GM23338 (cell line): ENCODE measurements at regions not wholly inside any gene's neighbourhood (a gene's known extent, or its start where the extent isn't known, plus 50 kb on each side); places are given as distances from the start of the nearest gene placed in this dataset.

Experiments
- ATAC-seq: fragments of 200-7000 bp; cut with Tn5 transposase; 3 replicates; pipeline ENCODE4 v1.9.1; 2020
- DNase-seq: peaks from one replicate; pipeline ENCODE4 v3.0.0-alpha.2; 2015; ENCODE audit warnings: low spot score
- H2AFZ ChIP-seq: fragments of 200-600 bp; sonication (generic); 2 replicates; pipeline ENCODE4 v1.8.0; 2016; ENCODE audit warnings: antibody characterized with exemption, mild to moderate bottlenecking, moderate library complexity
- H3F3A ChIP-seq: fragments of 200-600 bp; sonication (generic); replicated peaks from 2 replicates; pipeline ENCODE4 v1.8.0; 2017; ENCODE audit warnings: antibody characterized with exemption, mixed run types, low read depth
- H3K27ac ChIP-seq: fragments of 200-600 bp; sonication (generic); 2 replicates; pipeline ENCODE4 v1.6.1; 2016; ENCODE audit warnings: low read depth
- H3K27me3 ChIP-seq: fragments of 200-600 bp; sonication (generic); 2 replicates; pipeline ENCODE4 v1.8.0; 2016; ENCODE audit warnings: mild to moderate bottlenecking, mixed run types, moderate library complexity; ENCODE audit not compliant: insufficient read depth
- H3K36me3 ChIP-seq: fragments of 200-600 bp; sonication (generic); 2 replicates; pipeline ENCODE4 v1.8.0; 2016; ENCODE audit warnings: mild to moderate bottlenecking; ENCODE audit not compliant: insufficient read depth
- H3K4me1 ChIP-seq: fragments of 200-600 bp; sonication (generic); 2 replicates; pipeline ENCODE4 v1.8.0; 2016; ENCODE audit warnings: mild to moderate bottlenecking, moderate library complexity; ENCODE audit not compliant: insufficient read depth
- H3K4me2 ChIP-seq: fragments of 200-600 bp; sonication (generic); 2 replicates; pipeline ENCODE4 v1.7.1; 2017; ENCODE audit warnings: mixed run types
- H3K4me3 ChIP-seq: fragments of 200-600 bp; sonication (generic); 2 replicates; pipeline ENCODE4 v1.6.1; 2016; ENCODE audit warnings: mixed run types
- H3K79me2 ChIP-seq: fragments of 200-600 bp; sonication (generic); replicated peaks from 2 replicates; pipeline ENCODE4 v1.8.0; 2017; ENCODE audit warnings: mild to moderate bottlenecking; ENCODE audit not compliant: insufficient read depth
- H3K9me2 ChIP-seq: fragments of 200-600 bp; sonication (generic); 2 replicates; pipeline ENCODE4 v1.8.0; 2017; ENCODE audit not compliant: insufficient read depth
- H4K20me1 ChIP-seq: fragments of 200-600 bp; sonication (generic); replicated peaks from 2 replicates; pipeline ENCODE4 v1.8.0; 2017; ENCODE audit warnings: mild to moderate bottlenecking; ENCODE audit not compliant: insufficient read depth
- H3K27ac Mint-ChIP-seq: 2 replicates; pipeline ENCODE4 v1.8.0; 2020; ENCODE audit warnings: inconsistent platforms, mild to moderate bottlenecking, moderate library complexity, mixed read lengths
- H3K27me3 Mint-ChIP-seq: 3 replicates; pipeline ENCODE4 v1.8.0; 2022; ENCODE audit warnings: low read depth, mild to moderate bottlenecking, moderate library complexity, mixed read lengths, inconsistent platforms; ENCODE audit not compliant: insufficient read depth, poor library complexity
- H3K36me3 Mint-ChIP-seq: 3 replicates; pipeline ENCODE4 v1.8.0; 2021; ENCODE audit warnings: low read depth, mild to moderate bottlenecking, inconsistent platforms, moderate library complexity, mixed read lengths
- H3K4me1 Mint-ChIP-seq: 3 replicates; pipeline ENCODE4 v1.8.0; 2020; ENCODE audit warnings: mild to moderate bottlenecking, inconsistent platforms, mixed read lengths
- H3K4me3 Mint-ChIP-seq: 3 replicates; pipeline ENCODE4 v1.8.0; 2021; ENCODE audit warnings: moderate library complexity, mild to moderate bottlenecking, inconsistent platforms, mixed read lengths
- H3K9me3 Mint-ChIP-seq: 3 replicates; pipeline ENCODE4 v1.8.0; 2020; ENCODE audit warnings: moderate library complexity, mild to moderate bottlenecking, inconsistent platforms, mixed read lengths
- CTCF ChIP-seq, 2 experiments: fragments of 200-600 bp in 1 of 2; sonication (generic) in 1 of 2; conservative IDR thresholded peaks; 2 replicates each; pipeline versions ENCODE4 v1.5.1 to v1.6.1; 2016 to 2017; ENCODE audit warnings: antibody characterized with exemption in 2 of 2, low read depth in 2 of 2, mild to moderate bottlenecking in 2 of 2, moderate library complexity in 1 of 2
- EZH2phosphoT487 ChIP-seq: fragments of 200-600 bp; sonication (generic); IDR thresholded peaks from one replicate; pipeline ENCODE4 v1.8.1; 2018; ENCODE audit warnings: antibody characterized with exemption; ENCODE audit not compliant: unreplicated experiment
- NANOG ChIP-seq: IDR thresholded peaks from 2 replicates; pipeline ENCODE4 v1.6.1; 2016; ENCODE audit warnings: antibody characterized with exemption, borderline replicate concordance
- STAT1 ChIP-seq: IDR thresholded peaks from one replicate; pipeline ENCODE4 v1.6.1; 2016; ENCODE audit warnings: antibody characterized with exemption; ENCODE audit not compliant: unreplicated experiment
- ZNF462 ChIP-seq: fragments of 250-450 bp; sonication (Bioruptor Pico); IDR thresholded peaks from 2 replicates; pipeline ENCODE4 v1.5.0; 2020; ENCODE audit warnings: mild to moderate bottlenecking, moderate library complexity

- H3K4me2 ChIP-seq = no peak overlapping the region
- no peak overlapping the region for H3K27ac ChIP-seq
- no peak overlapping the region for H3K4me3 ChIP-seq
- no peaks in the 10 kb centered on the region for H3K36me3 ChIP-seq
- no peak overlapping the region for H2AFZ ChIP-seq
- Mint-ChIP-seq H3K36me3 (peaks cover 9% of the 10 kb centered on the region; the same call in 2 of the 3 replicates), H3K27ac (no peak overlapping the region), H3K4me3 (no peak overlapping the region), H3K4me1 (peaks cover 52% of the 10 kb centered on the region), H3K27me3 (peaks cover 11% of the 10 kb centered on the region), H3K9me3 (peaks cover 13% of the 10 kb centered on the region; the same call in 2 of the 3 replicates)
- no peak for DNase-seq
- H3K9me2 ChIP-seq = 0 out of 2 replicates have a peak, but pooled peaks cover 5% of the 10 kb centered on the region
- no peaks in the 10 kb centered on the region for H4K20me1 ChIP-seq
- no peaks in the 10 kb centered on the region for H3F3A ChIP-seq
- TF ChIP-seq ZNF462 (CRISPR knock-in tag) (no peak), NANOG (no peak), EZH2phosphoT487 (no peak), CTCF (conservative IDR thresholded peaks at IDR 0.05; ENCODE audit: low read depth in 2 of 2) (peak in 1 of 2 experiments; percentile 32; a peak in 2 of 4 replicates), STAT1 (no peak)
- peaks cover 28% of the 10 kb centered on the region for H3K4me1 ChIP-seq
- H3K27me3 ChIP-seq = no peaks in the 10 kb centered on the region
- no peak for ATAC-seq
- H3K79me2 ChIP-seq = no peaks in the 10 kb centered on the region
Observed at GRCh38 chr13:99629641-99630040, 128.4 kb downstream of the TM9SF2 start.
